Erythroblast (primary cell): ENCODE measurements at regions not wholly inside any gene's neighbourhood (a gene's known extent, or its start where the extent isn't known, plus 50 kb on each side); places are given as distances from the start of the nearest gene placed in this dataset.

Source experiments
- GATA1 ChIP-seq: IDR thresholded peaks from 2 replicates; pipeline ENCODE4 v1.6.1; 2011; ENCODE audit warnings: low read depth, mild to moderate bottlenecking, control low read depth, low read length, moderate library complexity
- POLR2A ChIP-seq: IDR thresholded peaks from 2 replicates; pipeline ENCODE4 v1.6.1; 2011; ENCODE audit warnings: mild to moderate bottlenecking, low read length

GRCh38 chr1:2855206-2856065 is 53.9 kb upstream of the TTC34 start:
- TF ChIP-seq POLR2A = no peak
- no peak for TF ChIP-seq GATA1
